ENCODE measurements at regions not wholly inside any gene's neighbourhood (a gene's known extent, or its start where the extent isn't known, plus 50 kb on each side); places are given as distances from the start of the nearest gene placed in this dataset.

DNA sequence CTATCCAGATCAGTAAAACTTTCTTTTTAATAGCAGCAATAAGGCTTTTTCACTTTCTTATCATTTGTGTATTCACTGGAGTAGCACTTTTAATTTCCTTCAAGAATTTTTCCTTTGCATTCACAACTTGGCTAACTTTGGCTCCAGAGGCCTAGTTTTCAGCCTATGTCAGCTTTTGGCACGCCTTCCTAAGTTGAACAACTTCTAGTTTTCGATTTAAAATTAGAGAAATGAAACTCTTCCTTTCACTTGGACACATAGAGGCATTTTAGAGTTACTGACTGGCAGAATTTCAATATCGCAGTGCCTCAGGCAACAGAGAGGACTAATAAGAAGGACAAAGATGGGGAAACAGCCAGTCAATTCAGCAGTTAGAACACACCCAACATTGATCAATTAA lies 577.4 kb downstream of the DSC3 start:
- Histone ChIP-seq H3K27me3 (replicated peaks; ENCODE audit: control insufficient read depth, insufficient read depth, low read length) (no peaks in the 10 kb centered on the region), H3K36me3 (ENCODE audit: control insufficient read depth, insufficient read depth, low read length) (no peaks in the 10 kb centered on the region), H3K4me3 (replicated peaks; ENCODE audit: low read depth, low read length) (no peak overlapping the region)
- no peak for DNase-seq (ENCODE audit: extremely low read depth, insufficient read length)
- no peak for TF ChIP-seq CTCF (IDR thresholded peaks at IDR 0.05; ENCODE audit: insufficient read depth, low read length, poor library complexity, severe bottlenecking)

GRCh38 chr18:30457156-30457555 lies 585.4 kb downstream of the DSC3 start:
- H3K4me3 ChIP-seq (replicated peaks; ENCODE audit: low read depth, low read length) = no peak overlapping the region
- DNase-seq (ENCODE audit: extremely low read depth, insufficient read length) = no peak

DNA sequence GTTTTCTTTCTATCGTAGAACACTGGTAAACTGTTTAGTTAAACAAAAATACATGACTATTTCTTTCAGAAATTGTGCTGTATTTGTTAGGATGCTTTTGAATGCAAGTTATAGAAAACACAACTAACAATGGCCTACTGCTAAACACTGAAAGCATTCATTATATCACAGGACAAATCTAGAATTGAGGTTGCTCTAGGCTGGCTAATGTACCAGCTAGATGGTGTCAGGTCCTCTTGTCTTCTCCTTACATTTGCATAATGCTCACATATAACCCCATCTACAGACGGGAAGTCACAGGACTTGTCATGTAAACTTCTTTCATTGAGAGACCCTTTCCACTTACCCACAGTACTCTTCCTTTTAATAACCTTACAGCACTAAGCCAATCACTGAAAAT lies 586.8 kb downstream of the DSC3 start:
- DNase-seq (ENCODE audit: extremely low read depth, insufficient read length) = no peak
- Histone ChIP-seq H3K27me3 (replicated peaks; ENCODE audit: control insufficient read depth, insufficient read depth, low read length) (no peaks in the 10 kb centered on the region), H3K4me3 (replicated peaks; ENCODE audit: low read depth, low read length) (no peak overlapping the region), H3K36me3 (ENCODE audit: control insufficient read depth, insufficient read depth, low read length) (no peaks in the 10 kb centered on the region)
- TF ChIP-seq CTCF (IDR thresholded peaks at IDR 0.05; ENCODE audit: insufficient read depth, low read length, poor library complexity, severe bottlenecking) = no peak

More at GRCh38 chr18:30457156-30457555, 585.4 kb downstream of the DSC3 start:
- no peak for TF ChIP-seq CTCF (IDR thresholded peaks at IDR 0.05; ENCODE audit: insufficient read depth, low read length, poor library complexity, severe bottlenecking)
- Histone ChIP-seq H3K27me3 (replicated peaks; ENCODE audit: control insufficient read depth, insufficient read depth, low read length) (no peaks in the 10 kb centered on the region), H3K36me3 (ENCODE audit: control insufficient read depth, insufficient read depth, low read length) (no peaks in the 10 kb centered on the region)

DNA sequence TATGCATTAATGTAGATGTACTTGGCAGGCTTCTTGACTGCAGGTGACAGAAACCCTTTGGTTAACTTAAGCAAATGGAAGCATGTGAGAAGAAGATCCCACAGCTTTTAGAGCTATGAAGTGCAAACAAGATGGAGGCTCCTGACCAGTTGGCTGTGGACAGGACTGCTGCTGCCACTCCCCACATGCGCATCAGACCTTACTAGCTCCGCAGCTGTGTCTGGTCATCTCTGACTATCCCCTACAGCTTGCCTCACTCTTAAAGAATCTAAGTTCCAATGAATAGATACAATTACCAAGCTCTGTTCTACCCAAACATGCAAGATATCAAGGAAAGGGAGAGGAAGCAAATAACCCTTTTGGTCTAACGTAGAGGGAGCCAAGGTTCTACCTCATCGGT lies 587.6 kb downstream of the DSC3 start:
- no peak for TF ChIP-seq CTCF (IDR thresholded peaks at IDR 0.05; ENCODE audit: insufficient read depth, low read length, poor library complexity, severe bottlenecking)
- no peak overlapping the region for H3K4me3 ChIP-seq (replicated peaks; ENCODE audit: low read depth, low read length)
- no peak for DNase-seq (ENCODE audit: extremely low read depth, insufficient read length)
- H3K36me3 ChIP-seq (ENCODE audit: control insufficient read depth, insufficient read depth, low read length) = no peaks in the 10 kb centered on the region
- H3K27me3 ChIP-seq (replicated peaks; ENCODE audit: control insufficient read depth, insufficient read depth, low read length) = no peaks in the 10 kb centered on the region

DNA sequence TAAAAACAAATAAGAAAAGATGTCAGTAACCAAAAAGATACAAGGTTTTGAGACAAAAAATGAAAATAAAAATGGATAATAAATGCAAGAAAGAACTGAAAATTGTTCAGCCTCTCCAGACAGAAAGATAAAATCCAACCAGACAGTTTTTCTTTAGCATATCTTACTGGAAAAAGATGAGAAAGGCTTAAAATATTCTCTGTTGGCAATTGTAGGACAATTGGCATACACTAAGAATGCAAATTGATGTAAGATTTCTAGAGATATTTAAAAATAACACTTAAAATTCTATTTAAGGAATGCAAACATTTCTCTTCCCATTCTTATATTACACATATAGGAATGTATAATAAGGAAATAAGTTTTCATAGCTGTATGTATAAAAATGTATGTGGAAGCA lies 590.6 kb downstream of the DSC3 start:
- DNase-seq (ENCODE audit: extremely low read depth, insufficient read length) = no peak
- no peak for TF ChIP-seq CTCF (IDR thresholded peaks at IDR 0.05; ENCODE audit: insufficient read depth, low read length, poor library complexity, severe bottlenecking)
- no peak overlapping the region for H3K4me3 ChIP-seq (replicated peaks; ENCODE audit: low read depth, low read length)
- no peaks in the 10 kb centered on the region for H3K36me3 ChIP-seq (ENCODE audit: control insufficient read depth, insufficient read depth, low read length)
- H3K27me3 ChIP-seq (replicated peaks; ENCODE audit: control insufficient read depth, insufficient read depth, low read length) = no peaks in the 10 kb centered on the region

GRCh38 chr18:30450927-30451326 lies 591.6 kb downstream of the DSC3 start:
- DNase-seq (ENCODE audit: extremely low read depth, insufficient read length) = no peak
- no peaks in the 10 kb centered on the region for H3K27me3 ChIP-seq (replicated peaks; ENCODE audit: control insufficient read depth, insufficient read depth, low read length)
- no peak overlapping the region for H3K4me3 ChIP-seq (replicated peaks; ENCODE audit: low read depth, low read length)
- no peak for TF ChIP-seq CTCF (IDR thresholded peaks at IDR 0.05; ENCODE audit: insufficient read depth, low read length, poor library complexity, severe bottlenecking)
- no peaks in the 10 kb centered on the region for H3K36me3 ChIP-seq (ENCODE audit: control insufficient read depth, insufficient read depth, low read length)
